ENCODE measurements at regions not wholly inside any gene's neighbourhood (a gene's known extent, or its start where the extent isn't known, plus 50 kb on each side); places are given as distances from the start of the nearest gene placed in this dataset.

DNA sequence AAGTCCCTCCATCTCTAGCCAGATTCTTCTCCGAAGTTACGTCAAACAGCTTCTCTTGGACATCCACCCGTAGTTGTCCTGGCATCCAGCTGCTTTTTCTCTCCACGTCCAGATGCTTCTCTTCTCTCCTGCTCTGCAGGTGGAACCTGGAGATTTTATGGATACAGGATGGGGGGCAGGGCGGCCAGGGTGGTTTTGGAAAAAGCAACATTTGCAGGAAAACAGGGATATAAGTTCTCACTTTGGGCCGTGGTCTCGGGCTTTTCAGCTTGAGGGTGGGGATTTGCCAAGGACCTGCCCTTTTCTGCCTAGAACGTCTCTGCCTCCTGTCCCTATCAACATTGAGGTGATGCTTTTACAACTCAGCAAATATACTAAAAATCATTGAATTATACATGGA lies 1941.6 kb upstream of the C9orf72 start:
- TF ChIP-seq, protein P1, sequence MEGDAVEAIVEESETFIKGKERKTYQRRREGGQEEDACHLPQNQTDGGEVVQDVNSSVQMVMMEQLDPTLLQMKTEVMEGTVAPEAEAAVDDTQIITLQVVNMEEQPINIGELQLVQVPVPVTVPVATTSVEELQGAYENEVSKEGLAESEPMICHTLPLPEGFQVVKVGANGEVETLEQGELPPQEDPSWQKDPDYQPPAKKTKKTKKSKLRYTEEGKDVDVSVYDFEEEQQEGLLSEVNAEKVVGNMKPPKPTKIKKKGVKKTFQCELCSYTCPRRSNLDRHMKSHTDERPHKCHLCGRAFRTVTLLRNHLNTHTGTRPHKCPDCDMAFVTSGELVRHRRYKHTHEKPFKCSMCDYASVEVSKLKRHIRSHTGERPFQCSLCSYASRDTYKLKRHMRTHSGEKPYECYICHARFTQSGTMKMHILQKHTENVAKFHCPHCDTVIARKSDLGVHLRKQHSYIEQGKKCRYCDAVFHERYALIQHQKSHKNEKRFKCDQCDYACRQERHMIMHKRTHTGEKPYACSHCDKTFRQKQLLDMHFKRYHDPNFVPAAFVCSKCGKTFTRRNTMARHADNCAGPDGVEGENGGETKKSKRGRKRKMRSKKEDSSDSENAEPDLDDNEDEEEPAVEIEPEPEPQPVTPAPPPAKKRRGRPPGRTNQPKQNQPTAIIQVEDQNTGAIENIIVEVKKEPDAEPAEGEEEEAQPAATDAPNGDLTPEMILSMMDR (IDR thresholded peaks at IDR 0.05; ENCODE audit: insufficient read depth in 1 of 2, low read depth in 1 of 2, low read length in 1 of 2, severe bottlenecking in 1 of 2, unreplicated experiment in 1 of 2) = no peak
- ChIA-PET CTCF (no interaction called here), POLR2A (no interaction called here)
- Histone ChIP-seq H3K36me3 (ENCODE audit: control insufficient read depth, insufficient read depth, low read length) (no peaks in the 10 kb centered on the region), H3K9me3 (no peaks in the 10 kb centered on the region), H3K4me3 (ENCODE audit: low read depth, low read length) (no peak overlapping the region), H3K27me3 (replicated peaks; ENCODE audit: control insufficient read depth, insufficient read depth, low read length) (no peaks in the 10 kb centered on the region), H3K4me1 (no peaks in the 10 kb centered on the region)
- no TSS peak for BruUV-seq (replicated peaks)
- Mint-ChIP-seq H3K36me3 (ENCODE audit: insufficient read depth, unreplicated experiment) (no peaks in the 10 kb centered on the region), H3K4me3 (ENCODE audit: unreplicated experiment) (no peak overlapping the region), H3K27ac (ENCODE audit: unreplicated experiment) (no peak overlapping the region), H3K4me1 (ENCODE audit: low read depth, unreplicated experiment) (no peaks in the 10 kb centered on the region), H3K9me3 (ENCODE audit: unreplicated experiment) (peaks cover 10% of the 10 kb centered on the region), H3K27me3 (ENCODE audit: insufficient read depth, unreplicated experiment) (no peaks in the 10 kb centered on the region)
- intact Hi-C loops (cut with micrococcal nuclease; ENCODE audit: unreplicated experiment) = no loop called here
- DNase-seq = no peak

DNA sequence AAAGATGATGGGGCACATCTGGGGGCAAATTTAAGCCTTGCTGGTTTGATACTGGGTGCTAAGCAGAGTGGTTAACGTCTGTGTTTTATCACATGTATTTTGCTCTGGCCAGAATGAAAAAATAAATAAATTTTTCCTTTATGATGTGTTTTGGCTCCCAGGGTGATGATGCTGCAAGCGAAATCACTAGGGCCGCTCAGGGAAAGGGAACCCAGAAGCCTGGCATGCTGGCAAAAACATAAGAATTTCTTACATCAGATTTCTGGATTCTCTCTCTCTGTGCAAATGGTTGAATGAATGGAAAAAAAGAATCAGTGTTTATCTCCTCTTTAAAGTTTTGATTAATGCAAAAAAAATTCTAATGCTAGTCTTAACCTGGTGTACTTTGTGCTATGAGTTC lies 1975.2 kb upstream of the C9orf72 start:
- Mint-ChIP-seq H3K27me3 (ENCODE audit: insufficient read depth, unreplicated experiment) (no peaks in the 10 kb centered on the region), H3K4me1 (ENCODE audit: low read depth, unreplicated experiment) (no peaks in the 10 kb centered on the region), H3K9me3 (ENCODE audit: unreplicated experiment) (no peaks in the 10 kb centered on the region), H3K4me3 (ENCODE audit: unreplicated experiment) (no peak overlapping the region), H3K27ac (ENCODE audit: unreplicated experiment) (no peak overlapping the region), H3K36me3 (ENCODE audit: insufficient read depth, unreplicated experiment) (no peaks in the 10 kb centered on the region)
- no peak for DNase-seq
- BruUV-seq (replicated peaks) = no TSS peak
- ChIA-PET CTCF (no interaction called here), POLR2A (no interaction called here)
- no peak overlapping the region for H3K4me3 ChIP-seq (ENCODE audit: low read depth, low read length)
- TF ChIP-seq, protein P1 (IDR thresholded peaks at IDR 0.05; ENCODE audit: insufficient read depth in 1 of 2, low read depth in 1 of 2, low read length in 1 of 2, severe bottlenecking in 1 of 2, unreplicated experiment in 1 of 2) = no peak
- no peaks in the 10 kb centered on the region for H3K36me3 ChIP-seq (ENCODE audit: control insufficient read depth, insufficient read depth, low read length)
- H3K27me3 ChIP-seq (replicated peaks; ENCODE audit: control insufficient read depth, insufficient read depth, low read length) = no peaks in the 10 kb centered on the region
- intact Hi-C loops (cut with micrococcal nuclease; ENCODE audit: unreplicated experiment) = no loop called here
- H3K9me3 ChIP-seq = no peaks in the 10 kb centered on the region
- H3K4me1 ChIP-seq = no peaks in the 10 kb centered on the region

DNA sequence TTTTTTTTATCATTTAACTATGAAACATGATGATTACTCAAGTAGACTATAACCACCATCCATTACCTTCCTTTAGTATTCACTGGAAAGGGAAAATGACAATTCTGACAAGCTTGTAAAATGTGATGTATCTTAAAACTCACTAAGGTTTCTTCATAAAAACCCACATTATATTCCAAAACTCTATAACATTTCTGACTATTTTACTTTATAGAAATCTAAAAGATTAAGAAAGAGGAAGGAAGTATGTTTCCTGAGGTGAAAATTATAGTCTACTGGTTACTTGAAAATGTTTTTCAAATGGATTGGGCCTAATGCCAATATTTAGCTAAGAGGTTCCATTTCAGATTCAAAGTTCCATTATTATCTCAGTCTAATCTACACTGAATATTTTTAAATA lies 1982.2 kb upstream of the C9orf72 start:
- H3K4me3 Mint-ChIP-seq (ENCODE audit: unreplicated experiment) = no peak overlapping the region
- TF ChIP-seq, protein P1 (IDR thresholded peaks at IDR 0.05; ENCODE audit: insufficient read depth in 1 of 2, low read depth in 1 of 2, low read length in 1 of 2, severe bottlenecking in 1 of 2, unreplicated experiment in 1 of 2) = no peak
- no peaks in the 10 kb centered on the region for H3K4me1 Mint-ChIP-seq (ENCODE audit: low read depth, unreplicated experiment)
- H3K36me3 ChIP-seq (ENCODE audit: control insufficient read depth, insufficient read depth, low read length) = no peaks in the 10 kb centered on the region
- no peaks in the 10 kb centered on the region for H3K27me3 Mint-ChIP-seq (ENCODE audit: insufficient read depth, unreplicated experiment)
- H3K27ac Mint-ChIP-seq (ENCODE audit: unreplicated experiment) = no peak overlapping the region
- ChIA-PET CTCF (no interaction called here), POLR2A (no interaction called here)
- H3K9me3 ChIP-seq = no peaks in the 10 kb centered on the region
- intact Hi-C loops (cut with micrococcal nuclease; ENCODE audit: unreplicated experiment) = no loop called here
- H3K4me1 ChIP-seq = no peaks in the 10 kb centered on the region
- DNase-seq = no peak
- BruUV-seq (replicated peaks) = no TSS peak
- H3K36me3 Mint-ChIP-seq (ENCODE audit: insufficient read depth, unreplicated experiment) = no peaks in the 10 kb centered on the region
- H3K27me3 ChIP-seq (replicated peaks; ENCODE audit: control insufficient read depth, insufficient read depth, low read length) = no peaks in the 10 kb centered on the region
- no peak overlapping the region for H3K4me3 ChIP-seq (ENCODE audit: low read depth, low read length)
- H3K9me3 Mint-ChIP-seq (ENCODE audit: unreplicated experiment) = no peaks in the 10 kb centered on the region
